HCT116 (cell line): ENCODE measurements at regions not wholly inside any gene's neighbourhood (a gene's known extent, or its start where the extent isn't known, plus 50 kb on each side); places are given as distances from the start of the nearest gene placed in this dataset.

Source experiments
- ATAC-seq: fragments of 200-7000 bp; cut with Tn5 transposase; 2 replicates; pipeline ENCODE4 v1.9.1; 2020; ENCODE audit warnings: mild to moderate bottlenecking, moderate library complexity
- BruUV-seq: library from RNA; stranded (reverse); fragments of 400-500 nt; replicated peaks from 2 replicates; lab custom pipeline; 2021; lab: Mats Ljungman, UMichigan
- CTCF ChIA-PET: fragments of 300-600 bp; sonication (Branson Sonifier 250); formaldehyde crosslinking; loops from one replicate; lab custom pipeline; 2021; ENCODE audit warnings: antibody characterized with exemption; lab: Charles Lee
- POLR2A ChIA-PET: fragments of 300-600, 350-600 bp; sonication (Branson Sonifier 250); formaldehyde crosslinking; loops from one replicate; lab custom pipeline; 2021; ENCODE audit warnings: antibody characterized with exemption; lab: Charles Lee
- RAD21 ChIA-PET, 2 experiments: fragments of 300-600 bp; sonication (Branson Sonifier 250); formaldehyde crosslinking; loops; one replicate each; lab custom pipeline; 2023; ENCODE audit warnings: low total read pairs in 2 of 2; ENCODE audit not compliant: uncharacterized antibody in 2 of 2, unreplicated experiment in 2 of 2, low non-redundant PET in 1 of 2; lab: Charles Lee
- DNase-seq: peaks from one replicate; pipeline ENCODE4 v3.0.0-alpha.2; 2010; ENCODE audit warnings: low read depth, low spot score
- H2AFZ ChIP-seq: fragments of 200-600 bp; shearing (Covaris generic), sonication (generic); 2 replicates; pipeline ENCODE4 v1.6.1; 2017; ENCODE audit warnings: low read depth, mixed run types, mixed read lengths, antibody characterized with exemption, low read length; ENCODE audit not compliant: poor library complexity, severe bottlenecking
- H3K27ac ChIP-seq: 2 replicates; pipeline ENCODE4 v1.5.1; 2012; ENCODE audit warnings: low read depth, low read length
- H3K27me3 ChIP-seq: fragments of 200-600 bp; sonication (generic); 2 replicates; pipeline ENCODE4 v1.6.1; 2016; ENCODE audit warnings: mixed run types, low read length, mixed read lengths; ENCODE audit not compliant: insufficient read depth
- H3K36me3 ChIP-seq, 2 experiments: fragments of 200-500 bp in 1 of 2; fragments of 200-600 bp in 1 of 2; sonication (Bioruptor generic) in 1 of 2; sonication (generic) in 1 of 2; 2 replicates each; pipeline versions ENCODE4 v1.5.1 to v1.6.1; 2014 to 2016; ENCODE audit warnings: low read length in 2 of 2, inconsistent platforms in 1 of 2, mixed read lengths in 1 of 2, mixed run types in 1 of 2; ENCODE audit not compliant: insufficient read depth in 2 of 2, control insufficient read depth in 1 of 2
- H3K4me1 ChIP-seq, 2 experiments: fragments of 200-600 bp in 1 of 2; sonication (generic) in 1 of 2; 2 replicates each; pipeline versions ENCODE4 v1.5.1 to v1.6.1; 2012 to 2017; ENCODE audit warnings: low read length in 2 of 2, inconsistent platforms in 1 of 2, mild to moderate bottlenecking in 1 of 2, mixed read lengths in 1 of 2, mixed run types in 1 of 2, moderate library complexity in 1 of 2; ENCODE audit not compliant: insufficient read depth in 2 of 2, control insufficient read depth in 1 of 2
- H3K4me2 ChIP-seq: fragments of 200-600 bp; sonication (generic); 2 replicates; pipeline ENCODE4 v1.6.1; 2017; ENCODE audit warnings: mixed run types, low read length, mixed read lengths
- H3K4me3 ChIP-seq, 2 experiments: fragments of 200-600 bp in 1 of 2; sonication (generic) in 1 of 2; replicated peaks in 1 of 2; 2 replicates each; pipeline ENCODE4 v1.5.1; 2011 to 2016; ENCODE audit warnings: low read length in 2 of 2, control low read depth in 1 of 2, low read depth in 1 of 2, mild to moderate bottlenecking in 1 of 2, mixed read lengths in 1 of 2, mixed run types in 1 of 2
- H3K79me2 ChIP-seq: fragments of 200-600 bp; sonication (generic); 2 replicates; pipeline ENCODE4 v1.6.1; 2017; ENCODE audit warnings: mild to moderate bottlenecking, mixed run types, low read length, moderate library complexity, mixed read lengths; ENCODE audit not compliant: insufficient read depth
- H3K9ac ChIP-seq: fragments of 200-600 bp; sonication (generic); 2 replicates; pipeline ENCODE4 v1.6.1; 2016; ENCODE audit warnings: low read length, mixed read lengths
- H3K9me2 ChIP-seq: fragments of 200-600 bp; sonication (generic), shearing (Covaris generic); 2 replicates; pipeline ENCODE4 v1.6.1; 2017; ENCODE audit warnings: mixed run types, mild to moderate bottlenecking, moderate library complexity; ENCODE audit not compliant: insufficient read depth
- H3K9me3 ChIP-seq, 2 experiments: fragments of 200-500 bp in 1 of 2; fragments of 200-600 bp in 1 of 2; sonication (Bioruptor generic) in 1 of 2; sonication (generic) in 1 of 2; 2 replicates each; pipeline ENCODE4 v1.6.1; 2014 to 2017; ENCODE audit warnings: low read length in 2 of 2, mixed read lengths in 2 of 2, inconsistent platforms in 1 of 2, low read depth in 1 of 2, mild to moderate bottlenecking in 1 of 2, mixed run types in 1 of 2, moderate library complexity in 1 of 2; ENCODE audit not compliant: control insufficient read depth in 1 of 2, insufficient read depth in 1 of 2
- H4K20me1 ChIP-seq: fragments of 200-600 bp; sonication (generic), shearing (Covaris generic); 2 replicates; pipeline ENCODE4 v1.6.1; 2017; ENCODE audit warnings: mixed run types, mild to moderate bottlenecking, moderate library complexity; ENCODE audit not compliant: insufficient read depth
- ATF3 ChIP-seq: IDR thresholded peaks from 2 replicates; pipeline ENCODE4 v1.6.1; 2012
- CBX3 ChIP-seq: IDR thresholded peaks from 2 replicates; pipeline ENCODE4 v1.6.1; 2012; ENCODE audit warnings: low read depth
- CEBPB ChIP-seq: IDR thresholded peaks from 2 replicates; pipeline ENCODE4 v1.6.1; 2012; ENCODE audit warnings: low read depth
- CTCF ChIP-seq, 3 experiments: fragments of 200-600 bp in 1 of 3; sonication (generic) in 1 of 3; IDR thresholded peaks in 2 of 3; conservative IDR thresholded peaks in 1 of 3; 2 replicates each; pipeline ENCODE4 v1.5.1; 2012 to 2017; ENCODE audit warnings: low read depth in 2 of 3, low read length in 2 of 3, antibody characterized with exemption in 1 of 3, borderline replicate concordance in 1 of 3, control low read depth in 1 of 3, mild to moderate bottlenecking in 1 of 3, mixed read lengths in 1 of 3, mixed run types in 1 of 3, moderate library complexity in 1 of 3; ENCODE audit not compliant: insufficient read depth in 1 of 3
- EGR1 ChIP-seq: IDR thresholded peaks from 2 replicates; pipeline ENCODE4 v1.6.1; 2012; ENCODE audit warnings: low read depth
- ELF1 ChIP-seq: IDR thresholded peaks from 2 replicates; pipeline ENCODE4 v1.6.1; 2012; ENCODE audit warnings: low read depth, borderline replicate concordance
- EZH2 ChIP-seq: fragments of 200-600 bp; sonication (generic); IDR thresholded peaks from 2 replicates; pipeline ENCODE4 v1.6.1; 2017; ENCODE audit warnings: antibody characterized with exemption, mixed run types
- EZH2phosphoT487 ChIP-seq: fragments of 200-600 bp; IDR thresholded peaks from 2 replicates; pipeline ENCODE4 v1.6.1; 2018; ENCODE audit warnings: antibody characterized with exemption, borderline replicate concordance
- FOSL1 ChIP-seq: IDR thresholded peaks from 2 replicates; pipeline ENCODE4 v1.6.1; 2012; ENCODE audit warnings: low read depth
- JUND ChIP-seq: IDR thresholded peaks from 2 replicates; pipeline ENCODE4 v1.6.1; 2012
- MAX ChIP-seq: IDR thresholded peaks from 2 replicates; pipeline ENCODE4 v1.6.1; 2012
- POLR2AphosphoS5 ChIP-seq: IDR thresholded peaks from 2 replicates; pipeline ENCODE4 v1.6.1; 2011; ENCODE audit warnings: mild to moderate bottlenecking, low read depth, low read length, moderate library complexity
- RAD21 ChIP-seq: IDR thresholded peaks from 2 replicates; pipeline ENCODE4 v1.6.1; 2012; ENCODE audit warnings: low read depth, mild to moderate bottlenecking
- SP1 ChIP-seq: IDR thresholded peaks from 2 replicates; pipeline ENCODE4 v1.6.1; 2012; ENCODE audit warnings: low read depth
- TCF7L2 ChIP-seq: IDR thresholded peaks from 2 replicates; pipeline ENCODE4 v1.7.0; 2011; ENCODE audit warnings: borderline replicate concordance, inconsistent platforms; ENCODE audit not compliant: insufficient read depth, insufficient read length; ENCODE audit errors: extremely low read depth
- YY1 ChIP-seq: IDR thresholded peaks from 2 replicates; pipeline ENCODE4 v1.6.1; 2011; ENCODE audit warnings: low read length, low read depth, moderate library complexity, mild to moderate bottlenecking; ENCODE audit not compliant: insufficient replicate concordance; ENCODE audit errors: extremely low read depth
- intact Hi-C: fragments of 100-400 bp; cut with micrococcal nuclease; formaldehyde crosslinking; loops from 2 replicates; pipeline ENCODE4 v1.10.0; 2022

GRCh38 chr11:97356144-97356543 is 966.3 kb downstream of the JRKL start:
- H3K4me2 ChIP-seq: no peak overlapping the region

More at GRCh38 chr11:97356144-97356543, 966.3 kb downstream of the JRKL start:
- ChIA-PET POLR2A (no interaction called here), RAD21 (no interaction called here), CTCF (no interaction called here)
- intact Hi-C loops: no loop called here
- ATAC-seq: no peak
- no peak overlapping the region for H3K27ac ChIP-seq
- H3K9me3 ChIP-seq: peaks cover 9 to 17% of the 10 kb centered on the region in 2 experiments; a peak in 2 of 4 replicates
- H3K27me3 ChIP-seq: no peaks in the 10 kb centered on the region
- no peak overlapping the region for H2AFZ ChIP-seq
- no peaks in the 10 kb centered on the region for H4K20me1 ChIP-seq
- DNase-seq: no peak
- H3K4me3 ChIP-seq: no peak overlapping the region
- H3K79me2 ChIP-seq: no peaks in the 10 kb centered on the region
- H3K4me1 ChIP-seq: no peaks in the 10 kb centered on the region
- TF ChIP-seq ELF1 (no peak), YY1 (no peak), CBX3 (no peak), CTCF (IDR thresholded peaks at IDR 0.05 in 2 of 3, conservative IDR thresholded peaks at IDR 0.05 in 1 of 3; ENCODE audit: borderline replicate concordance in 1 of 3, insufficient read depth in 1 of 3, low read depth in 2 of 3, low read length in 2 of 3) (no peak), POLR2AphosphoS5 (no peak), ATF3 (no peak), EZH2 (no peak), RAD21 (no peak), FOSL1 (no peak), SP1 (no peak), MAX (no peak), EGR1 (no peak), JUND (no peak), TCF7L2 (no peak), CEBPB (no peak), EZH2phosphoT487 (no peak)
- no peaks in the 10 kb centered on the region for H3K36me3 ChIP-seq
- no peaks in the 10 kb centered on the region for H3K9me2 ChIP-seq
- no peak overlapping the region for H3K9ac ChIP-seq
- BruUV-seq: no TSS peak
